PC-9 (cell line): ENCODE measurements at regions not wholly inside any gene's neighbourhood (a gene's known extent, or its start where the extent isn't known, plus 50 kb on each side); places are given as distances from the start of the nearest gene placed in this dataset.

Source experiments
- BruUV-seq: library from RNA; stranded (reverse); fragments of 400-500 nt; replicated peaks from 2 replicates; lab custom pipeline; 2021; lab: Mats Ljungman, UMichigan
- CTCF ChIA-PET: fragments of 300-600 bp; sonication (Branson Sonifier 250); formaldehyde crosslinking; loops from one replicate; lab custom pipeline; 2022; ENCODE audit warnings: antibody characterized with exemption; lab: Charles Lee
- POLR2A ChIA-PET: fragments of 300-600 bp; sonication (Branson Sonifier 250); formaldehyde crosslinking; loops from one replicate; lab custom pipeline; 2022; ENCODE audit warnings: antibody characterized with exemption; ENCODE audit not compliant: unreplicated experiment; lab: Charles Lee
- DNase-seq, 2 experiments: peaks; one replicate each; pipeline versions ENCODE4 v3.0.0 to v3.0.0-alpha.2; 2015 to 2022; ENCODE audit warnings: mixed read lengths in 1 of 2
- H2AFZ ChIP-seq: fragments of 200-600 bp; sonication (generic); 2 replicates; pipeline ENCODE4 v1.8.1; 2017; ENCODE audit warnings: antibody characterized with exemption
- H3F3A ChIP-seq: fragments of 200-600 bp; sonication (generic); 2 replicates; pipeline ENCODE4 v1.8.1; 2017; ENCODE audit warnings: antibody characterized with exemption, mild to moderate bottlenecking, low read depth; ENCODE audit not compliant: insufficient read depth
- H3K27ac ChIP-seq: fragments of 200-600 bp; sonication (generic); 2 replicates; pipeline ENCODE4 v1.6.1; 2016; ENCODE audit warnings: mixed run types
- H3K27me3 ChIP-seq: fragments of 200-600 bp; sonication (generic); 2 replicates; pipeline ENCODE4 v1.6.1; 2016; ENCODE audit warnings: low read depth, mixed run types; ENCODE audit not compliant: insufficient read depth
- H3K36me3 ChIP-seq: fragments of 200-600 bp; sonication (generic); 2 replicates; pipeline ENCODE4 v1.6.1; 2016; ENCODE audit warnings: low read depth, mixed run types
- H3K4me1 ChIP-seq: fragments of 200-600 bp; sonication (generic); replicated peaks from 2 replicates; pipeline ENCODE4 v1.6.1; 2016; ENCODE audit warnings: mixed run types; ENCODE audit not compliant: insufficient read depth
- H3K4me2 ChIP-seq: fragments of 200-600 bp; sonication (generic); 2 replicates; pipeline ENCODE4 v1.6.1; 2017; ENCODE audit warnings: mixed run types
- H3K4me3 ChIP-seq: fragments of 200-600 bp; sonication (generic); 2 replicates; pipeline ENCODE4 v1.6.1; 2016; ENCODE audit warnings: mixed run types
- H3K79me2 ChIP-seq: fragments of 200-600 bp; sonication (generic); 2 replicates; pipeline ENCODE4 v1.6.1; 2017; ENCODE audit warnings: low read depth, mixed run types
- H3K9me2 ChIP-seq: fragments of 200-600 bp; sonication (generic); 2 replicates; pipeline ENCODE4 v1.8.1; 2017; ENCODE audit warnings: mild to moderate bottlenecking; ENCODE audit not compliant: insufficient read depth
- H3K9me3 ChIP-seq: fragments of 200-600 bp; sonication (generic); 2 replicates; pipeline ENCODE4 v1.8.1; 2016; ENCODE audit warnings: low read depth; ENCODE audit not compliant: insufficient read depth
- H4K20me1 ChIP-seq: fragments of 200-600 bp; sonication (generic); 2 replicates; pipeline ENCODE4 v1.8.1; 2017; ENCODE audit not compliant: insufficient read depth
- CTCF ChIP-seq: fragments of 200-600 bp; sonication (generic); conservative IDR thresholded peaks from 2 replicates; pipeline ENCODE4 v1.6.1; 2017; ENCODE audit warnings: mixed run types, antibody characterized with exemption, mild to moderate bottlenecking, moderate library complexity
- EZH2 ChIP-seq: fragments of 200-600 bp; sonication (generic); IDR thresholded peaks from 2 replicates; pipeline ENCODE4 v1.8.0; 2017; ENCODE audit warnings: antibody characterized with exemption, low read depth
- intact Hi-C: fragments of 100-400 bp; cut with micrococcal nuclease; formaldehyde crosslinking; loops from one replicate; pipeline ENCODE4 v1.10.0; 2022; ENCODE audit not compliant: unreplicated experiment

DNA sequence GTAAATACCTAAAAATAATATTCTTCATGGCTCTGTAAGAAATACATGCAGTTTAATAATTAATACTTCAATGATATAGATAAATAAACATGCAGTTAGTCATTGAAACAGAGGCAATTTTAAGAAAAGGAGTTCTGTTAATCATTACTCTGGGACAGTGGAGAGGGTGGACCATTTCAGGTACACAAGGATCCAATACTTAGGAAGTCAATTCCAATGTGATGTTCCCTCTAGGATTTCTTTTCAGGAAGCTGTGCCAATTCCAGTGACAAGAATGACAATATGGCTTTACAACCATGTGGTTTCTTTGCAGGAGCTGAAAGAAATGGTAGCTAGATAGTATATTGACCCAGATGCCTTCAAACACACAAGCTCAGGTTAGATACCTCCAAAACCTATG lies 175.8 kb upstream of the NETO1 start:
- Histone ChIP-seq H2AFZ (no peak overlapping the region), H3K4me2 (no peak overlapping the region), H3K79me2 (no peaks in the 10 kb centered on the region), H4K20me1 (no peaks in the 10 kb centered on the region), H3K4me3 (no peak overlapping the region), H3K9me2 (peaks cover 4% of the 10 kb centered on the region; the same call in 1 of the 2 replicates), H3K9me3 (no peaks in the 10 kb centered on the region), H3K36me3 (no peaks in the 10 kb centered on the region), H3K4me1 (no peaks in the 10 kb centered on the region), H3K27me3 (no peaks in the 10 kb centered on the region), H3F3A (no peaks in the 10 kb centered on the region), H3K27ac (no peak overlapping the region)
- ChIA-PET POLR2A (no interaction called here), CTCF (no interaction called here)
- TF ChIP-seq EZH2 (no peak), CTCF (no peak)
- no TSS peak for BruUV-seq
- intact Hi-C loops: no loop called here
- no peak for DNase-seq

- no peaks in the 10 kb centered on the region for H3K36me3 ChIP-seq
- intact Hi-C loops: no loop called here
- H3K4me1 ChIP-seq: no peaks in the 10 kb centered on the region
- DNase-seq: no peak
- H3K79me2 ChIP-seq: no peaks in the 10 kb centered on the region
- no peak overlapping the region for H3K27ac ChIP-seq
- H3K9me3 ChIP-seq: no peaks in the 10 kb centered on the region
- H3K4me2 ChIP-seq: no peak overlapping the region
- no TSS peak for BruUV-seq
- ChIA-PET POLR2A (no interaction called here), CTCF (no interaction called here)
- H3K27me3 ChIP-seq: no peaks in the 10 kb centered on the region
- H3K9me2 ChIP-seq: peaks cover 4% of the 10 kb centered on the region; the same call in 1 of the 2 replicates
- H3F3A ChIP-seq: no peaks in the 10 kb centered on the region
- no peak for TF ChIP-seq EZH2
- TF ChIP-seq CTCF: no peak
- no peaks in the 10 kb centered on the region for H4K20me1 ChIP-seq
- H3K4me3 ChIP-seq: no peak overlapping the region
- H2AFZ ChIP-seq: no peak overlapping the region
These were observed 175.4 kb upstream of the NETO1 start for GRCh38 chr18:73043211-73043610.

GRCh38 chr18:73040247-73040646 lies 172.5 kb upstream of the NETO1 start:
- ChIA-PET CTCF (no interaction called here), POLR2A (interaction anchor here (0.6 kb wide), 1 partner anchor 158 kb away, joined by 3 read pairs; no protein-coding TSS in a partner anchor)
- TF ChIP-seq EZH2 (no peak), CTCF (no peak)
- no peak for DNase-seq
- H3K4me1 ChIP-seq: no peaks in the 10 kb centered on the region
- no peaks in the 10 kb centered on the region for H3F3A ChIP-seq
- no peak overlapping the region for H3K4me2 ChIP-seq
- no peaks in the 10 kb centered on the region for H4K20me1 ChIP-seq
- peaks cover 4% of the 10 kb centered on the region; the same call in 1 of the 2 replicates for H3K9me2 ChIP-seq
- H3K27ac ChIP-seq: no peak overlapping the region
- no peaks in the 10 kb centered on the region for H3K9me3 ChIP-seq
- H3K27me3 ChIP-seq: no peaks in the 10 kb centered on the region
- no peak overlapping the region for H3K4me3 ChIP-seq
- BruUV-seq: no TSS peak
- intact Hi-C loops: no loop called here
- no peaks in the 10 kb centered on the region for H3K79me2 ChIP-seq
- H3K36me3 ChIP-seq: no peaks in the 10 kb centered on the region
- no peak overlapping the region for H2AFZ ChIP-seq
